ENCODE measurements at regions not wholly inside any gene's neighbourhood (a gene's known extent, or its start where the extent isn't known, plus 50 kb on each side); places are given as distances from the start of the nearest gene placed in this dataset.

DNA sequence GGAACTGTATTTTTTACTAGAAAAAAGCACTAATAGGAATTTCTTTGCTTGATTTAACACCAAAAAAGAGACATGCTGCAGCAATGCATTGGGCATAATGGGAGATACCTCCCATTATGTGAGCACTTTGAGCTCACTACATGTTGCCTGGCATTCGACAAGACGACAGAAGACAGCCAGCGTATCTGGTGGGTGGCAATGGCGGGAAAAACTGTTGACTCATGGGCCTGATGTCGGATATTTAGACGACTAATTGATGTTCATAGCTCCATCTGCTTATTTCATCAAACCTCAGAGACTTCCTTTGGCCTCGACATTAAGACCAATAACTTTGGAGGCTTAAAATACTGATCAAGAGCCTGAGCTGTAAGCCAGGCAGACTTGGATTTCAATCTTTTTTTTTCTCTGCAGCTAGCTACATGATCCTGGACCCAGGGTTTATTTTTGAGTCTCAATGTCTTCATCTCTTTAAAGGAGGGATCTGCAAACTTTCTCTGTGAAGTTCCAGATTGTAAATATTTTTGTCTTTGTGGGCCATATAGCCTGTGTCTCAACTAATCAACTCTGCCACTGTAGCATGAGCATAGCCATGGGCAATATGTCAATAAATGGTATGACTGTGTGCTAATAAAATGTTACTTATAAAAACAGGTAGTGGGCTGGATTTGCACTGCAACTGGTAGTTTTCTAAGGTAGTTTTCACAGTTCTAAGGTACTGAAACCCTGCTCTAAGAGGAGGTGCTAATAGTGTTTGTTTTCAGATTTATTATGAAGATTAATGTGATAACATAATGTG is 375.1 kb downstream of the METTL15 start:
- no peak for DNase-seq (ENCODE audit: low read depth in 2 of 2)

DNA sequence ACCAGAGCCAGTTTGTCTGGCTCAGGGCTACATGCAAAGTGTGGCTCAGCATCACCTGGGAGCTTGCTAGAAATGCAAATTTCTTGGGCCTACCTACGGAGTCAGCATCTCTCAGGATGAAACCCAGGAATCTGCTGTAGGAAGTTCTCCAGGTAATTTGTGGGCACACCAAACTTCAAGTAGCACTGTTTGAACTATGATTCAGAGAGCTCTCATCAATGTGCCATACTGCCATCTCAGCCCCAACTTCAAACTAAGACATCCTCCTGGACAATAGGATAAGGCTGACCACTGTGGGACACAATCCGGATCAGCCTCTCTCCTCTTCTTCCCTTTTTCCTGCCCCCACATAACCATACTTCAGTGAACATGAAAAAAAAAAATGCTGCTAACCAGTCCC is 374.5 kb downstream of the METTL15 start:
- no peak for DNase-seq (ENCODE audit: low read depth in 2 of 2)

DNA sequence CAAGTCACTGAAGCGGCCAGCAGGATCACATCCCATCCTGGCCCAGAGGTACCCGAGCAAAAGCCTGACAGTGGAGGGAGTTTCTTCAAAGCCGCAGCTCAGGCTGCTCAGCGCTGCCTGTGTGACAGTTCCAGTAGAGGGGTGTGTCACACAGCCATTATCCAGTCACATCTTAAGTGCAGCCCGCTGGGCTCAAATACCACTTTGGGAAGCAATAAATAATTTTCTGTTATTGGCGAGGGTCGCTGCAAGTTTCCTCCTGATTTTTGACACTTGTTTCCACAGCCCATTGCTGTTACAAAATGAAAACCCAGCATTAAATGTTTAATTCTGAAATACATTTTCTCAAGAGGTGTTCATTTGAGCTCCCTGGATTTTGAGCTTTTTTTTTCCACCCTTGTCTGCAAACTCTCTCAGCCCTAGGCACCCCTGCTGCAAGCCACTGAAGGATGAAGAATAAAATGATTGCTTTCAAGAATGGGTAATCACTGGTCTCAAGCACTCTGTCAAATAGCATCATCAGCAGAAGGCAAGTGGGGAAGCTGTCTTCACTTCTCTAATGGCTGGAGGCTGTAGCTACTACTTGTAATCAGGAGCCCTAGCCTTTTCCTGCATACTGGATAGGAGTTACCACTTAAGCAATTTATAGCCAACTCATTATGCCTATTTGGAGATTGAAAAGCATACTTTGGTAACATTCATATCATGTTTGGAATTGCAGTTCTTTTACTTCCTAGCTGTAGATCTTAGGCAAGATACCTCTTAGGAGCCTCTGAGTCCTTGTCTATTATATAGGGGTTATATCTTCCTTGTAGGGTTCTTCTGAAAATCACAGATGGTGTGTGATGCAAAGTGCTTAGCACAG is 373.7 kb downstream of the METTL15 start:
- DNase-seq (ENCODE audit: low read depth in 2 of 2), result no peak

DNA sequence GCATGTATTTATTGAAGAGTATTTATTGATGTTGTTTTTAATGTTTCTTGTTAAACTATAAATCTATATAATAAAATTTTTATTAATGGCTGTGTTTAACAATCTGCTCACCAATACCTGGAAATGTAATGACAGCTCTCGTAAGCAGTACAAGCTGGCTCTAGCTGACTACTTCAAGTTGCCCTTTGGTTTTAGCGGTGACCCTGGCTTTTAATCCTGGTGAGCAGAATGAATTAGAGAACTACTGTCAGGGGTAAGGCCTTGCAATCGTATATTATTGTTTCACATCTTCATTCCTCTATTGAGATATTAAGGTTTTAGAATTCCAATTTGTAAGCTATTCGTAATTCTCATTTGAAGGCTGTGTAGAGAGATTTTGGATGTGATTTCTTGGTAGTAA is 372.2 kb downstream of the METTL15 start:
- no peak for DNase-seq (ENCODE audit: low read depth in 2 of 2)

DNA sequence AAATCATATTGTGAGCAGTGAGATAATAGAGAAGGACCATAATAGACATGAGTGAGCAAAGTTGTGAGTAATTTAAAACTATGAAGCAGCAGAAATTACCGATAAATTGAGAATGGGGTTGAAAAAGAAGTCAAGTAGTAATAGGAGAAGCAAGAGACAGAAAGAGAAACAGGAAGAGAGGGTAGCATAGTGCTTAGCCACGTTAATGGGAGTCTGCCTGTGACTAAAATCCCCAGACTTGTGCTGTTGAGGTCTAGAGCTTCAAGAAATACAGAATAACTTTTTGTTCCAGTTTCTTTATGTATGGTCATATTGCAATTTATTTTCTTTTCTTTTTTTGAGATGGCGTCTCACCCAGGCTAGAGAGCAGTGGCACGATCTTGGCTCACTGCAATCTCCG is 368.7 kb downstream of the METTL15 start:
- no peak for DNase-seq (ENCODE audit: low read depth in 2 of 2)

DNA sequence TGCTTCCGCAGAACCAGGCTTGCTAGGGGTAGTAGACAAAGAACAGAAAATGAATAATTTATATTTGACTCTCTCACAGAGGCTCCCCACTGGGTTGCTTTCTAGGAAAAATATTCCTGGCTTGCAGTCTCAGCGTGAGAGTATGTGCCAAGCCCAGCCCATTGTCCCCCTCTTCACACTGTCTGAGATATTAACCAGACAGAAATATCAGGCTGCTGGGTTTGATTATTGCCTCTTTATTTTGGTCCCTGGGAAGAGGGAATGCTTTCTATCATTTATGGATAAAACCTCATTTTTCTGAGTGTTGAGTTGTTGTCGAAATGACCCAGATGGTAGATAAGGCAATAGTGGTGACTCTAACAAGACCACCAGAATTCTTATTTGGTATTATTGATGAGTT is 367.9 kb downstream of the METTL15 start:
- DNase-seq (ENCODE audit: low read depth in 2 of 2), result peak; percentile 44 to 45

DNA sequence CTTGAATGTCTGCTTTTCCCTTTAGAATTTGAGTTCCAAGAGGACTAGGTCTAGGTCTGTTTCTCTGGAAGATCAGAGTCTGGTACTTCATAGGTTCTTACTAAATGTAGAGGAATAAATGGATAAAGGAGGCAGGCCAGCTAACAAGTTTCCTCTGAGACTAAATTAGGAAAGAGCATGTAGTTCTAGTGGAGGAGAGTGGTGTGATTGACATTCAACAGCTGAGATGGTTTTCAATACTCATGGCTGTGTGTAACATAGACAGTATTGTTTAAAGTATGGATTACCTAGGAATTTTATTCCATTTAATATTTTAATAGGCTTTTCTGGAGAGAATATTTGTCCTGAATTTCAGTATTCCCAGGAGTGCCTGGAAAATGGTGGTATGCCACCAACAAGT is 364.7 kb downstream of the METTL15 start:
- no peak for DNase-seq (ENCODE audit: low read depth in 2 of 2)

DNA sequence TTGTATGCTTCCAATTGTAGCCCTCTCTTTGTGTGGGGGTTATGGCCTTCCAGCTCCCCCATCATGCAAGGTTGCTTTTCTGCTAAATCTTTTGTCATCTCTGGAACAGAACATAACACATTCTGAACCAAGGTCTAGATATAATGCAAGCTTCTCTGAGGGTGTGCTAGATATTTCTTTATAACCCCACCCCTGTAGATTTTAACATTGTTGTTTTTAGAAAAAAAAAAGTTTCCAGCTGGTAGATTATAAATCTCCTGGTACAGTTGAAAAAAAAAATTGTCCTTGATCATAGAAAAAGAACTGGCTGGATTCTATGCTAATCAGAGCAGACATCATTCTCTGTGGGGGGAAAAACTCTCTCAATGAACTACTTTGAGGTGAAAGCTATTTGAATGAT is 363.3 kb downstream of the METTL15 start:
- DNase-seq (ENCODE audit: low read depth in 2 of 2), result no peak

DNA sequence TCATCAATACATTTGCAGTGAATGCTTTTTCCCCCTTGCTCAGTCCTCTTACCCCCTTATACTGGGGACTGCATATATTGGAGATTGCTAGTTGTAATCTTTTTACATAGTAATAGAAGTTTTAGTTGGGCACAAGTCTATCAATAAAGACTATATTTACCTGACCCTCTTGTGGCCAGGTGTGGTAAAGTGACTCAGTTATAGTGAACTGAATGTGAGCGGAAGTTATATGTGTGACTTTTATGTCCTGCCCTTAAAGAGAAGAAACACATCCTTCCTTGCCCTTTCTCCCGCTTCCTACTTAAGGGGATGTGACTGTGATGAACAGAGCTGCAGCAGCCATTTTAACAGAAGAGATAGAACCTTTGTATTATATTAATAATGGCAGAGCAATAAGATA is 362.0 kb downstream of the METTL15 start:
- DNase-seq (ENCODE audit: low read depth in 2 of 2), result no peak

DNA sequence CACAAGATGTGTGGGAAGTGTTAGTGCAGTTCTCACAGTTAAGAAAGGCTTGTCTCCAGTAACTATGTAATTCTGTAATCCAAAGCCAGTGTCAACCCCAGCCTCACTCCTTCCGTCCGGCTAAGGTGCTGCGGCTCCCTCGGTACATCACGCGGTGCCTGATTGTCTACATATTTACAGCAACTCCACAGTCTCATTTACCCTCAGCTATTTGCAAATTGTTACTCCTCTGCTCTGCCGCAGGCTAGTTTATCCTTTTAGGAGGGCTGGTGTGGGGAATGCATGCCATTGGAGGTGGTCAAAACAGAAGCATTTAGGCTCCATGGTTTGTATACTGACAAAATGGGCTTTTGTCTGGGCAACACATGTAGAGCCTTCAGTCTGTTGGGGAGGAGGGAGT is 358.3 kb downstream of the METTL15 start:
- DNase-seq (ENCODE audit: low read depth in 2 of 2), result no peak

DNA sequence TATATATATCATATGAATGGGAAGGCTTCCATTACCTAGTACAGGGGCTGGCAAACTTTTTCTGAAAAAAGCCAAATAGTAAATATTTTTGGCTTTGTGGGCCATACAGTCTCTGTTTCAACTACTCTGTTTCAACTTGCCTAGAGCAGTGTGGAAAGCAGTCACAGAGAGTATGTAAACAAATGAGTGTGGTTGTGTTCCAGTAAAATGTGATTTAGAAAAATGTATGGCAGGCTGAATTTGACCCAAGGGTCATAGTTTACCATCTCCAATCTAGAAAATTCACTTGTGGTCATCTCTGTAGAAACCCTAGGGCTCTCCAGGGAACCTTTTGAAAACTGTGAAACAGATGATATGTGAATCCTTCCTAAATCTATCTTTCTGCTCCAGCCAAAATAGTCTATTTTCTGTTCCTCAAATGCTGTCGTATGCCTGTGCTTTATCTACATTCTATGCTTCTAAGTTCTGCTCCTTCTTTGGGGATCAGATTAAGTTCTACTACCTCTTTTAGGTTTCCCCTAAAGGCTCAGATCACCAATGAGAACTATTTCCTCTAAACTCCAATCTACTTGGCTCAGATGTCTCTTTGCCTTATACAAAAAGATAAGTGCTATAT is 356.2 kb downstream of the METTL15 start:
- DNase-seq (ENCODE audit: low read depth in 2 of 2), result peak in 1 of 2 experiments; percentile 29

DNA sequence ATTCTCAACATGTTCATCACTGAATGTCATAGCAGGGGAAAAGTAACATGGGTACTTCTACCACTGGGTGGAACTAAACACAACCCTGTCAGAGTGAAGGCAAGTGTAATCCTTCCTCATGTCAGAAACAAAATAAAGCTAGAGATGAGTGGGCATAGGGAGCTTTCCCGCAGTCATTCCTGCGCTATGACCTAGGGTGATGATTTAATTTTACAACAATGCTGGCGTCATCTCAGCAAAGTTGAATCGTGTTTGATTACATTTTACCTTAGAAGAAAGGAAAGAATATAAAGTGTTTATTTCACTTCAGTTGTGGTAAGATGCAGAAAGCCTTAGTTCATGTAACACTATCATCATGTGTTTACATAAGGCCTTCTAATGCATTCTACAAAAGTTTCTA is 355.6 kb downstream of the METTL15 start:
- DNase-seq (ENCODE audit: low read depth in 2 of 2), result no peak

DNA sequence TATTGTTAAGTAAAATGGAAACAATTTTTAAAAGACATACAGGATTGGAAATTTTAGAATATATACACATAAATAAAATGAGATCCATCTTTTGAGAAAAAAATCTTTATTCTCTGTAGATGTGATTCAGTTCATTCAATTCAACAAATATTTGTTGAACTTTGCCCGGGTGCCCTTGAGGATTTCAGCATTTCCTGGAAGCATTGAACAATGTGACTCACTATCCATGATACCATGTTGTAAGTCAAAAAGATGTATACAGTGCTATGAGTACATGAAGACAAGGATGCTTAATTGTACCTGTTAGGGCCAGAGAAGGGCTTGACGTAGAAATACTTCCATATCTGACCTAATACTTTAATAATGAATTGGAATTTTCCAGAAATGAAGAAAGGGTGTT is 353.7 kb downstream of the METTL15 start:
- no peak for DNase-seq (ENCODE audit: low read depth in 2 of 2)

DNA sequence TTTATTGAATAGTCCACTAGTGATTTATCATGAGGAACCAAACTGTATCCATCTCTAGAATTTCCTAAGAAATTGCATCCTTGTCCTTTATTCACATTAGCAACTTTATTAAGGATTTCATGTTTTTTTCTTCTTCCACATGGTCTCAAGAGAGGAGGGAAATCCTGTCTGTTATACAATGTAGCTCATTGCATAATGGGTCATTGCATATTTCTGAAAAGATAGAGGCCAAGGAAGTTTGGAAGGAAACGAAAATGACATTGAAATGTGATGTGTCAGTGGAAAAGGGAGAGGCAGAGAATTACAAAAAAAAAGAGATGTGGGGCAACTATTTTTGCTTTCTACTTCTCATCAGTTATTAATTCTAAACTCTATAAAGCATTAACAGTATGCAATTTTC is 353.1 kb downstream of the METTL15 start:
- no peak for DNase-seq (ENCODE audit: low read depth in 2 of 2)

DNA sequence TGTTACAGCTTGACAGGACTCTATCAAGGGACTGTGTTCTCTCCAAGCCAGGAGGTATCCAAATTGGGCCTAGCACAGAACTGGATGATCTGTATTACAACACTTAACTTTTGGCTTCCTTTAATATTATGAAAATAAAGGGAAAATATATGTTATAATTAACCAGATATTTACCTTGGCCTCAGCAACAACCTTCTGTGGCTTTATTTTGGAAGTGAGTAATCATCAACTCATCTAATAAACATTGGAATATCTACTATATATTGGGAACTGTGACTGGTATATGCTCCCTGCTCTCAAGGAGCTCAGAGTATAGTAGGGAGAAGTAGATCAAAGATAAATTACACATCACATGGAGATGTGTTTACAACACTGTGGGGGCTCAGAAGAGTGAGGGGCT is 352.2 kb downstream of the METTL15 start:
- no peak for DNase-seq (ENCODE audit: low read depth in 2 of 2)

DNA sequence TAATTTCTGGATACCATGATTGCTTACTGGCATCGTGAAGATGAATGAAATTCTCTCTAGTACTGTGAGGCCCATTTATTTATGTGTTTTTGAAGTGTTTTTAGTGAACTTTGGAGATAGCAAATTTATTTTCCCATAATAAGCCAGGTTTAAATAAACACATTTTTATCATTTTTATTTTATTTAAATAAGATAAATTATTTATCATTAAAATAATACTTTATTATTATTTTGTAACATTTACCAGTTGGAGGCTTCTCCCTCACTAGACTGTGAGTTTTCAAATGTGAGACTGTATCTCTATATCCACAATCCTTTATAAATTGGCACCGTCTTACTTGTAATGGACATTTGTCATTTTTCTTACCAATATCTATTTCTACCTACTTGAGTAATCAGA is 351.7 kb downstream of the METTL15 start:
- DNase-seq (ENCODE audit: low read depth in 2 of 2), result no peak

DNA sequence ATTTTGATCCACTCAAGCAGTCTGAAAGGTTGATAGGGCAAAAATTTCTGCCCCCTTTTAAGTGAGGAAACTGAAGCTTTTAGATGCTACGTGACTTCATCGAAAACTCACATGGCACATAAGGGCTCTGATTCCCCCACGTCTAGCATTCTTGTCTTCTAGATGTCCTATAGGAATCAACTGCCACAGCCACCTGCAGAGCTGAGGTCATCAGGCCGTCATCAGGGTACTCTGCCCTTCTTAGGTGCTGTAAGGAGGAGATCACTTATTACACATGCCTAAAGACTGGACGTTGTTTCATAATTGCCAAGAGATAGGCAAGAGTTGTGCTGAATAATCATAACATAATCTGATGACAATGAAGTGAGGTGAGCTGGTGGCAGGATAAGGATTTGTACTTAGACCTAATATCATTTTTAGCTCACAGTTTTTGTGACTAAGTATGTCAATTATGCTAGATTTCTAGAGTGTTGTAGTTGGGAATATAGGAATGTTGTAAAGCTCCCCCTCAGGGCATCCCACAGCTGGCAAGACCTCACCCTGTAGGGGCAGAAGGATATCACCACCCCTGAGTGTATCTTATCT is 349.4 kb downstream of the METTL15 start:
- DNase-seq (ENCODE audit: low read depth in 2 of 2), result no peak

DNA sequence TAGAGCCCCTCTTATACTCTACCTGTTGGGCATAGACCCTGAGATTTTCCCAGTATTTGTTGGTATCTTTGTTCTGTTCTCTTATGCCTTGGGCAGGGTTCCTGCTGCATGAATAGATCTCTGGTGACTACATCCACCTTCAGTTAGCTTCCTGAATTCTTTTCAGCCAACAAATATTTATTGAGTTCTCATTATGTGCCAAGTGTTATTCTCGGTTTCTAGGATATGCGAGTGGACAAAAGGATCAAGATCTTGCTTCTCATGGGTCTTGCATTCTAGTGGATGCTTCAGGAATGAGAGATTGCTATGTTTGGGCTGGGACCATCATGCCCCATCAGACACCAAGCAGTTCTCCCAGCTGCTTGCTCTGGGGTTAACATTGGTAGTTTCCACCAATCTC is 340.0 kb downstream of the METTL15 start:
- no peak for DNase-seq (ENCODE audit: low read depth in 2 of 2)

DNA sequence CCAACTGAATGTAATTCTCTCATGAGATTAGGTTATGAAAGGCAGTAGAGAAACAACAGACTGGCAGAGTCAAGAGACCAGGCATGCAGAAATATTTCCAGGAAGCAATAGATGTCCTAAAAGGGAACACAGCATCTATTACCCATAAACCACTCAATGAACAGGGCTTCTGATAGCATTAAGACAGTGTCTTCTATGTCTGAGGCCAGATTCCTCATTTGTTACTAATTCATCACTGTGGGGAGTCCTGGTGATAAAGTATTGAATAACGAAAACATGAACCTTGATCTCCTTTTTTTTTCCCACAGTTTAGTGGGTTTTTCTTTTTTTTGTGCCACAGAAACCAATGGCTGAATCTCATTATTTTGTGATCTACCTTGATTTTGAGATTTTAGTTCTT is 339.0 kb downstream of the METTL15 start:
- no peak for DNase-seq (ENCODE audit: low read depth in 2 of 2)

DNA sequence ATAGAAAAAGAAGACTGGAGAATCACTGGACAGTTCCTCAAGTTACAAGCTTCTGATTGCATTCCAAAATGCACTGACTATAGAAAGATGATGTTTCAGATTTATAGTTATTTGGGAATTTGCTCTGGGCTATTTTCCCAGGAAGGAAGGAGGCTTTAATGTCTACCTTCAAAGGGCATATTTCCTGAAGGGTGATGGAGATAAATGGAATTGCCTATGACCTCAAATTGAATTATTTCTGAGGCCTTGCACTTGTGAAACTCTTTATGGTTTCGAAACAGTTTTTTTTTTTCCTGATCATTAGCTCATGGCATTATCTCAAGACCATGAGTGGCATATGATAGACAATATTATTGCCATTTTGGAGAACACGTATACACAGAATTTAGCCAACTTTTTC is 333.9 kb downstream of the METTL15 start:
- DNase-seq (ENCODE audit: low read depth in 2 of 2), result no peak

DNA sequence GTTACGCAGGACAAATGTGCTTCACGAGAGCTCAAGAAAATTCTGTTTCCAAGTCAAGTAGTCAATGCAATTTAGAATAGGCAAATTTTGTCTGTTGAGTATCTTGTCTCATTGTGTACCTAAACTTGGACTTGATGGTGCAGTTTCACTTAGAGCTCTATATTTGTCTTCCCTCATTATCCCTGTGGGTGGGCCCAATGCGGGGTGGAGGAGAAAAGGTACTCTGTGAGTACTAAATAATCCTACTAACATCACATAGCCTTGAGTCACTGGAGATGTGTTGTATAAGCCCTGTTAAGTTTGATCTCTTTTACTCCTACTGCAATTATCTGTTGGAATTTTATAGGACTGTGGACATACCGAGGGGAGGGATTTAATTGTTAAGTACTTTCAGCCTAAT is 331.2 kb downstream of the METTL15 start:
- DNase-seq (ENCODE audit: low read depth in 2 of 2), result no peak

DNA sequence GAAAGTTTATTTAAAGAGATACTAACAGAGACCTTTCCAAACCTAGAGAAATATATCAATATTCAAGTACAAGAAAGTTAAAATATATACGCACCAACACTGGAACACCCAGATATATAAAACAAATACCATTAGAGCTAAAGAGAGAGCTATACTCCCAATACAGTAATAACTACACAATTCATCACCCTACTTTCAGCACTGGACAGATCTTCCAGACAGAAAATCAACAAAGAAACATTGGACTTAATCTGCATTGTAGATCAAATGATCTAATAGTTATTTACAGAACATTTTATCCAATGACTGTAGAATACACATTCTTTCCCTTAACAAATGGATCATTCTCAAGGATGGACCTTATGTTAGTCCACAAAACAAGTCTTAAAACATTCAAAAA is 311.9 kb downstream of the METTL15 start:
- no peak for DNase-seq (ENCODE audit: low read depth in 2 of 2)

All from fibroblast of skin of left quadriceps (primary cell).